ENCODE measurements at regions not wholly inside any gene's neighbourhood (a gene's known extent, or its start where the extent isn't known, plus 50 kb on each side); places are given as distances from the start of the nearest gene placed in this dataset.
"Not testable (repeated sequence)": the region's sequence is repeated elsewhere in the genome, so short reads cannot be mapped to it uniquely, and the experiment has no call there.

- in situ Hi-C loops (cut with HindIII; ENCODE audit: low pct_ligation_motif_present, low sequenced_read_pairs) = no loop called here
- no peak for TF ChIP-seq CTCF (IDR thresholded peaks at IDR 0.05; ENCODE audit: low read depth, low read length, missing control alignments)
- no peak overlapping the region for H3K27ac ChIP-seq
Measured at GRCh38 chr20:11992426-11992825, 74.7 kb downstream of the BTBD3 start.

GRCh38 chr20:11993886-11994461 lies 76.3 kb downstream of the BTBD3 start:
- Histone ChIP-seq H3K4me3 (ENCODE audit: low read depth, low read length) (no peak overlapping the region), H3K36me3 (replicated peaks) (no peaks in the 10 kb centered on the region), H3K27me3 (replicated peaks) (no peaks in the 10 kb centered on the region), H3K27ac (no peak overlapping the region)
- in situ Hi-C loops (cut with HindIII; ENCODE audit: low pct_ligation_motif_present, low sequenced_read_pairs) = no loop called here
- DNase-seq = no peak
- no peak for TF ChIP-seq CTCF (IDR thresholded peaks at IDR 0.05; ENCODE audit: low read depth, low read length, missing control alignments)

More at GRCh38 chr20:11992426-11992825, 74.7 kb downstream of the BTBD3 start:
- DNase-seq = no peak
- H3K4me3 ChIP-seq (ENCODE audit: low read depth, low read length) = no peak overlapping the region
- H3K36me3 ChIP-seq (replicated peaks) = no peaks in the 10 kb centered on the region
- H3K27me3 ChIP-seq (replicated peaks) = no peaks in the 10 kb centered on the region

- no peak for TF ChIP-seq CTCF (IDR thresholded peaks at IDR 0.05; ENCODE audit: low read depth, low read length, missing control alignments)
- Histone ChIP-seq H3K4me3 (ENCODE audit: low read depth, low read length) (no peak overlapping the region), H3K36me3 (replicated peaks) (no peaks in the 10 kb centered on the region), H3K27ac (no peak overlapping the region), H3K27me3 (replicated peaks) (no peaks in the 10 kb centered on the region)
- no peak for DNase-seq
- in situ Hi-C loops (cut with HindIII; ENCODE audit: low pct_ligation_motif_present, low sequenced_read_pairs) = no loop called here
Measured at GRCh38 chr20:11995805-11996567, 78.3 kb downstream of the BTBD3 start.

GRCh38 chr20:12004776-12005175 lies 87.1 kb downstream of the BTBD3 start:
- H3K27me3 ChIP-seq (replicated peaks); H3K4me3 ChIP-seq (ENCODE audit: low read depth, low read length); H3K27ac ChIP-seq; H3K36me3 ChIP-seq (replicated peaks); DNase-seq; in situ Hi-C loops (cut with HindIII; ENCODE audit: low pct_ligation_motif_present, low sequenced_read_pairs): not testable (repeated sequence)

GRCh38 chr20:12012241-12013222 lies 94.8 kb downstream of the BTBD3 start:
- in situ Hi-C loops (cut with HindIII; ENCODE audit: low pct_ligation_motif_present, low sequenced_read_pairs) = no loop called here
- DNase-seq = peak; percentile 61
- Histone ChIP-seq H3K27me3 (replicated peaks) (no peaks in the 10 kb centered on the region), H3K4me3 (ENCODE audit: low read depth, low read length) (no peak overlapping the region), H3K27ac (no peak overlapping the region), H3K36me3 (replicated peaks) (no peaks in the 10 kb centered on the region)
- TF ChIP-seq CTCF (IDR thresholded peaks at IDR 0.05; ENCODE audit: low read depth, low read length, missing control alignments) = peak; percentile 100

- Histone ChIP-seq H3K27me3 (replicated peaks) (no peaks in the 10 kb centered on the region), H3K4me3 (ENCODE audit: low read depth, low read length) (no peak overlapping the region), H3K36me3 (replicated peaks) (no peaks in the 10 kb centered on the region), H3K27ac (no peak overlapping the region)
- TF ChIP-seq CTCF (IDR thresholded peaks at IDR 0.05; ENCODE audit: low read depth, low read length, missing control alignments) = no peak
- DNase-seq = no peak
- in situ Hi-C loops (cut with HindIII; ENCODE audit: low pct_ligation_motif_present, low sequenced_read_pairs) = no loop called here
Measured at GRCh38 chr20:12014276-12014675, 96.6 kb downstream of the BTBD3 start.

All from brain microvascular endothelial cell (primary cell).